PFSK-1 (cell line): ENCODE measurements at regions not wholly inside any gene's neighbourhood (a gene's known extent, or its start where the extent isn't known, plus 50 kb on each side); places are given as distances from the start of the nearest gene placed in this dataset.

ENCODE experiments used
- POLR2AphosphoS5 ChIP-seq: IDR thresholded peaks from 2 replicates; pipeline ENCODE4 v1.6.1; 2012; ENCODE audit warnings: low read depth, mild to moderate bottlenecking, control low read depth, low read length, moderate library complexity
- REST ChIP-seq, 2 experiments: IDR thresholded peaks; 2 replicates each; pipeline versions ENCODE4 v1.6.1 to v1.8.0; 2011 to 2012; ENCODE audit warnings: low read depth in 2 of 2, low read length in 2 of 2, control low read depth in 1 of 2, inconsistent platforms in 1 of 2, mild to moderate bottlenecking in 1 of 2, moderate library complexity in 1 of 2; ENCODE audit not compliant: insufficient read depth in 1 of 2
- SIN3A ChIP-seq: IDR thresholded peaks from 2 replicates; pipeline ENCODE4 v1.6.1; 2012; ENCODE audit warnings: mild to moderate bottlenecking, low read length, moderate library complexity, borderline replicate concordance; ENCODE audit not compliant: insufficient read depth
- TAF1 ChIP-seq: IDR thresholded peaks from 2 replicates; pipeline ENCODE4 v1.6.1; 2012; ENCODE audit warnings: low read length, control low read depth, borderline replicate concordance; ENCODE audit not compliant: insufficient read depth

DNA sequence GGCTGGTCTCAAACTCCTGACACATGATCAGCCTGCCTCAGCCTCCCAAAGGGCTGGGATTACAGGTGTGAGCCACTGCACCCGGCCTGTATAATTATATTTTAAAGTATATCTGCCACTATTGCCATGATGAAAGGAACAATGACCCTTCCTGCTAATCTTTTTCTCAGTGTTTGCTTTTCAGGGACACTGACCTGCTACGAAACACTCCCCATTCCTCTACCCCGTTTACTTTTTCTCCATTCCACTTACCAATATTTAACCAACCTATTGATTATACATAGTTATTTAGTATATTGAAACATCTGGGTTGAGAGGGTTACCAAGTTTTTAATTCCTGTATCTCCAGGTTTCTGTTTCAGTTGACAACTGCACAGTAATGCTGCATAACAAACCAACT, 331.9 kb upstream of the NDST3 start:
- TF ChIP-seq POLR2AphosphoS5 (no peak), REST (IDR thresholded peaks at IDR 0.05; ENCODE audit: insufficient read depth in 1 of 2, low read depth in 2 of 2, low read length in 2 of 2) (no peak), SIN3A (no peak), TAF1 (no peak)
